Fibroblast of villous mesenchyme (primary cell): ENCODE measurements at regions not wholly inside any gene's neighbourhood (a gene's known extent, or its start where the extent isn't known, plus 50 kb on each side); places are given as distances from the start of the nearest gene placed in this dataset.

Experiments
- DNase-seq: peaks from one replicate; pipeline ENCODE4 v3.0.0-alpha.2; 2010; ENCODE audit warnings: low read depth
- H3K4me3 ChIP-seq: 2 replicates; pipeline ENCODE4 v1.5.1; 2011; ENCODE audit warnings: low read depth, mild to moderate bottlenecking, low read length
- TF ChIP-seq, protein P1 (sequence below): IDR thresholded peaks from 2 replicates; pipeline ENCODE4 v1.5.1; 2012; ENCODE audit warnings: low read depth, mild to moderate bottlenecking, low read length; ENCODE audit not compliant: insufficient read depth

DNA sequence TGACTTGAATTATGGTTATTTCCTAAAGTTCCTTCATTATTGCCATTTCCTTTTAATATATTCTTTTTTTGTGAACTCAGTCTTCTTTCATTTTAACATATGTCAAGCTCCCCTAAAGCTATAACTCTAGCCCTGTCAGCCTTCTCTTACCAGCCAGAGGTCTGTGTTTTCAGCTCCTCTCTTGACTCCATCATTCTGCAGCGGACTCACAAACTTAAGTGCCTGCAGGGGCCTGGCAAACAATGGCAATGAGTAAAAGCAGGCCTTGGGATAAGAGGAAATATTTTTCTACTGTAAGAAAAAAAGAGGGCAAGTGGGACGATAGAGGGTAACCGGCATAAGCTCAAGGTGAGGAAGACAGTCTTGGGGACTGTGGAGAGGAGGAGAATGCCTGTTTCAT is 424.5 kb upstream of the RGS6 start:
- no peak for DNase-seq
- TF ChIP-seq, protein P1, sequence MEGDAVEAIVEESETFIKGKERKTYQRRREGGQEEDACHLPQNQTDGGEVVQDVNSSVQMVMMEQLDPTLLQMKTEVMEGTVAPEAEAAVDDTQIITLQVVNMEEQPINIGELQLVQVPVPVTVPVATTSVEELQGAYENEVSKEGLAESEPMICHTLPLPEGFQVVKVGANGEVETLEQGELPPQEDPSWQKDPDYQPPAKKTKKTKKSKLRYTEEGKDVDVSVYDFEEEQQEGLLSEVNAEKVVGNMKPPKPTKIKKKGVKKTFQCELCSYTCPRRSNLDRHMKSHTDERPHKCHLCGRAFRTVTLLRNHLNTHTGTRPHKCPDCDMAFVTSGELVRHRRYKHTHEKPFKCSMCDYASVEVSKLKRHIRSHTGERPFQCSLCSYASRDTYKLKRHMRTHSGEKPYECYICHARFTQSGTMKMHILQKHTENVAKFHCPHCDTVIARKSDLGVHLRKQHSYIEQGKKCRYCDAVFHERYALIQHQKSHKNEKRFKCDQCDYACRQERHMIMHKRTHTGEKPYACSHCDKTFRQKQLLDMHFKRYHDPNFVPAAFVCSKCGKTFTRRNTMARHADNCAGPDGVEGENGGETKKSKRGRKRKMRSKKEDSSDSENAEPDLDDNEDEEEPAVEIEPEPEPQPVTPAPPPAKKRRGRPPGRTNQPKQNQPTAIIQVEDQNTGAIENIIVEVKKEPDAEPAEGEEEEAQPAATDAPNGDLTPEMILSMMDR: no peak
- H3K4me3 ChIP-seq: no peak overlapping the region

DNA sequence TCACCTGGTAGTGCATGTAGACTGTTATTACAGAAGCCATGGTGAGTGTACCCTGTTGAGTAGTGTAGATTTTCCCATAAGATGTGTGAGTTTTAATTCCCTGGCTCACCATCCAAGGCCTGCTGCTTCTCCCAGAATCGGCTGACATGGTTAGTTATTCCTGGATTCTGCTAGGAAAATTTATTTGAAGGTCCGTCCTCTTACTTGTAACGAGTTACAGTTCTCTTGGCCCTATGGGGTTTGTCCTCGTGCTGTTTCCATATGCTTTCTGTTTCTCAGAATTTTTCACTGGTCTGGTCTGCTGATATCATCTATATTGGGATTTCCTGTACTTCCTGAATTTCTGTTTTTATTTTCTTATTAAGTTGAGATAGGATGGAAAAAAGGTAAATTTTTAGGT is 423.3 kb upstream of the RGS6 start:
- DNase-seq: no peak
- no peak overlapping the region for H3K4me3 ChIP-seq
- TF ChIP-seq, protein P1: no peak

DNA sequence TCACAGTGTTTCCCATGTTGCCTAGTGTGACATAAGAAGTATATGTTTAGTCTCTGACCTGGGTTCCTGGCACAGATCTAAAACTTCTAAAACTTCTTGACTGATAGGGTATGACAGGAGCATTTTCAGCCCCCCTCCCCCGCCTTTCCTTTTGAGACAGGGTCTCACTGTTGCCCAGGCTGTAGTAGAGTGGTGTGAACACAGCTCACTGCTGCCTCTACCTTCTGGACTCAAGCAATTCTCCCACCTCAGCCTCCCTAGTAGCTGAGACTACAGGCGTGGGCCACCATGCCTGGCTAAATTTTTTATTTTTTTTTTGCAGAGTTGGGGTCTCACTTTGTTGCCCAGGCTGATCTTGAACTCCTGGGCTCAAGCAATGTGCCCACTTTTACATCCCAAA is 421.1 kb upstream of the RGS6 start:
- TF ChIP-seq, protein P1: no peak
- no peak for DNase-seq
- H3K4me3 ChIP-seq: no peak overlapping the region

DNA sequence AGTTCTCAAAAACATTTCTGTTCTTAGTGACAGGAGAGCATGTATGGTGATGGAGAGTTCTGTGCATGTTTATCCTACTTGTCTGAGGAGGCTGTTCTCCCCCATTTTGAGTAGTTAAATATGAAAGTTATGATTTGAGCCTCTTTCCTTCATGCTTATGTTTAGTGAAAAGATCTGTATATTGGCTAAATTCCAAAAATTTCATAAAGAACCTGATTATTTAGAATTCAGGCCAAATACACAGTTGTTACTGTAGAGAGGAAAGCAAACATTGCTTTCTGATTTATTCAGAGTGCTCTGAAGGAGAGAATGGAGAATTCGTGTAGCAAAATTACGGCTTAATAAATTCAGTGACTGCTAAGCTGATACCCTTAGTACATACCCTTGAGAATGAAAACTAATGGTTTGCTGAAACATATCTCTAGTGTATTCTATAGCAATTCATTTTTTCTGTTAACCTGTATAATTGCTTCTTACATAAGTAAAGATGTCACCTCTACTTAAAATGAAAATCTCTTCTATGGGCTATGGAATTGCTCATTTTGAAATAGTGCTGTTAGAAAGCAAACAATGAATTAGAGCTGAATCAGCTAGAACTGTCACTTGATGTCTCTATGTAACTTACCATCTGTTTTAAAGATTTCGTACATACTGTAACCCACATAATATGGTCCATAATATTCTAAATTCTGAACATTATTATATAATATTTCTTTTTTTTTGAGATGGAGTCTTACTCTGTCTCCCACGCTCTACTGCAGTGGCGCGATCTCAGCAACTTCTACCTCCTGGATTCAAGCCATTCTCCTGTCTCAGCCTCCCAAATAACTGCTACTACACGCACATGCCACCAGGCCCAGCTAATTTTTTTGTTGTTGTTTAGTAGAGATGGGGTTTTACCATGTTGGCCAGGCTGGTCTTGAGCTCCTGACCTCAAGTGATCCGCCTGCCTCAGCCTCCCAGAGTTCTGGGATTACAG is 417.0 kb upstream of the RGS6 start:
- TF ChIP-seq, protein P1: no peak
- no peak overlapping the region for H3K4me3 ChIP-seq
- no peak for DNase-seq

DNA sequence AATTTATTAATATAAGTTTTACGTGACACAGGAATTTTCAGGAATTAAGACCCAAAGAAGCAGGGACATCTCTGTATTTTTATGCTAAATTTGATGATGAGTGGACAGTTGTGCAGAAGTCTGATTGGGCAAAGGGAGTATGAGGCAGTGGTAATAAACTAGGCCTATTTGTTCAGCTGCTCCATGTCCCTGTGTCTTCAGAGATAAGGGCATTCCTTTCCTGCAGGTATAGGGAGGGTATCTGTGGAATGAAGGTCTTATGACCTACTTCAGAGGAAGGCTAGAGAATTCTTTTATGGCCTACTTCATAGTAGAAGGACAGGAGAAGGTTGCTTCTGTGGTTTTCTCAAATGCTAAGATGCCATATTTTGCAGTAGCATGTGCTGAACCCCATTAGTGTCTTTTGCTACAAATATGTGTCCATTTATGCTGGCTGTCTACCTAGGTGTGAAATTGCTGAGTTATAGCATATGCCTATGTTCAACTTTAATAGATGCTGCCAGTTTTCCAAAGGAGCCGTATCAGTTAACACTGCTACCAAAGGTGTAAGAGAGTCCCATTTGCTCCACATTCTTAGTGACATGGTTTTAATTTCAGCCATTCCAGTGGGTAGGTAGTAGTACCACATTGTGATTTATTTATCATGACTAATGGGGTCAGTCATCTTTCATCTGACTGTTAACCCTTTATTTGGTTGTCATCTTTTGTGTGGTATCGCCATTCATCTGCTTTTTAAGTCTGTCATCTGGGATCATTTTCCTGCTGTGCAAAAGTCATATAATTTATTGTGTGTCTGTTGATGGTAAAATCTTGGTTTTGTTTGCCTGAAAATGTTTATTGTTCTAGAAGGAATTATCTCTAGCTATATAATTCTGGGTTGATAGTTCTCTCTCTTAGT is 410.7 kb upstream of the RGS6 start:
- no peak for DNase-seq
- no peak overlapping the region for H3K4me3 ChIP-seq
- TF ChIP-seq, protein P1: no peak

DNA sequence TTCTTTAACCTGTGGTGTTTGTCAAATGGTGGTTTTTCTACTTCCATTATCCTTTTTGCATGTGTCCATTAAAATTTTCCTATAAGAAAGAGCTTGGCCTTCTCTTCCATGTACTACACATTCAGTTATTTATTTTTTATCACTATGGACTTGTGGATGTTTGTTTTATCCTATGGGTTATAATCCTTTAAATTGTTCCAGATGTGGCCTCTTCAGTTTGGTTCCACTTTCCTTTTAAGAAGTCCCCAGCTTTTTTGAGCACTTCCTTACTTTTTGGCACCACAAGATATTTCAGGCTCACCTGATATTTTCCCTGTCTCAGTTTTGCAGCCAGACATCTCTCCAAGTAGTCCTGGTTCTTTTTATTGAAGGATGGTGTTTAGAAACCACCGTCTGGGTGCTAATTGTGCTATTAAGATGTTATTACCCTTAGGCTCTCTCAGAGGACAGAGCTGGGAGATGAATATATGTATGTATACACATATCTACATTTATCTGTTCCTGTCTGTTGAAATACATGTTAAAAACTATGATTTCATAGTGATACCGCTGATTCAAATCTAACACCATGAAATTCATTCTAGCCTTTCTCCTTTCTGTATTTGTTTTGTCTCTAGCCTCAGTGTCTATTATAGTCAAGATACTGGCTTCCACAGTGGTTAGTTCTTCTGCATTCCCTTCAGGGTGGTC is 408.5 kb upstream of the RGS6 start:
- TF ChIP-seq, protein P1: no peak
- no peak overlapping the region for H3K4me3 ChIP-seq
- peak; percentile 81 for DNase-seq
